Progenitor cell of endocrine pancreas (in vitro differentiated cells): ENCODE measurements at regions not wholly inside any gene's neighbourhood (a gene's known extent, or its start where the extent isn't known, plus 50 kb on each side); places are given as distances from the start of the nearest gene placed in this dataset.

Experiments
- DNase-seq: peaks from one replicate; pipeline ENCODE4 v3.0.0; 2021; ENCODE audit warnings: low spot score; ENCODE audit not compliant: unreplicated experiment
- H3K27ac Mint-ChIP-seq: 2 replicates; pipeline ENCODE4 v1.8.0; 2021; ENCODE audit warnings: mild to moderate bottlenecking, moderate library complexity, mixed read lengths
- H3K27me3 Mint-ChIP-seq: 2 replicates; pipeline ENCODE4 v1.8.0; 2021; ENCODE audit warnings: mixed read lengths
- H3K36me3 Mint-ChIP-seq: 2 replicates; pipeline ENCODE4 v1.8.0; 2022; ENCODE audit warnings: mixed read lengths; ENCODE audit not compliant: insufficient read depth
- H3K4me1 Mint-ChIP-seq: 2 replicates; pipeline ENCODE4 v1.8.0; 2021; ENCODE audit warnings: low read depth, mixed read lengths
- H3K4me3 Mint-ChIP-seq: 2 replicates; pipeline ENCODE4 v1.8.0; 2021; ENCODE audit warnings: low read depth, mild to moderate bottlenecking, moderate library complexity, mixed read lengths
- H3K9me3 Mint-ChIP-seq: 2 replicates; pipeline ENCODE4 v1.8.0; 2021; ENCODE audit warnings: low read depth, mixed read lengths
- CTCF ChIP-seq: fragments of 200-600 bp; sonication (generic); IDR thresholded peaks from one replicate; pipeline ENCODE4 v1.5.0; 2021; ENCODE audit warnings: antibody characterized with exemption, mild to moderate bottlenecking; ENCODE audit not compliant: unreplicated experiment

GRCh38 chr18:26710470-26711096 is 154.9 kb downstream of the AQP4 start:
- H3K9me3 Mint-ChIP-seq, result no peaks in the 10 kb centered on the region
- H3K4me3 Mint-ChIP-seq, result no peak overlapping the region
- no peak for DNase-seq
- no peak for TF ChIP-seq CTCF
- no peaks in the 10 kb centered on the region for H3K27me3 Mint-ChIP-seq
- peaks cover 32% of the 10 kb centered on the region for H3K4me1 Mint-ChIP-seq
- no peaks in the 10 kb centered on the region for H3K36me3 Mint-ChIP-seq
- no peak overlapping the region for H3K27ac Mint-ChIP-seq

- no peak for DNase-seq
- Mint-ChIP-seq H3K27ac (no peak overlapping the region), H3K9me3 (no peaks in the 10 kb centered on the region)
Measured at GRCh38 chr18:26709897-26710296, 155.6 kb downstream of the AQP4 start.

GRCh38 chr18:26708806-26709716 is 156.4 kb downstream of the AQP4 start:
- Mint-ChIP-seq H3K9me3 (no peaks in the 10 kb centered on the region), H3K36me3 (no peaks in the 10 kb centered on the region), H3K27ac (no peak overlapping the region), H3K4me3 (no peak overlapping the region), H3K27me3 (no peaks in the 10 kb centered on the region), H3K4me1 (peaks cover 23% of the 10 kb centered on the region)
- TF ChIP-seq CTCF, result no peak
- no peak for DNase-seq

More at GRCh38 chr18:26709897-26710296, 155.6 kb downstream of the AQP4 start:
- H3K27me3 Mint-ChIP-seq, result no peaks in the 10 kb centered on the region
- peaks cover 29% of the 10 kb centered on the region for H3K4me1 Mint-ChIP-seq
- no peak overlapping the region for H3K4me3 Mint-ChIP-seq
- no peak for TF ChIP-seq CTCF
- no peaks in the 10 kb centered on the region for H3K36me3 Mint-ChIP-seq

GRCh38 chr18:26706911-26707351 is 158.6 kb downstream of the AQP4 start:
- no peak overlapping the region for H3K4me3 Mint-ChIP-seq
- TF ChIP-seq CTCF, result no peak
- DNase-seq, result no peak
- H3K4me1 Mint-ChIP-seq, result peaks cover 26% of the 10 kb centered on the region
- no peaks in the 10 kb centered on the region for H3K27me3 Mint-ChIP-seq
- no peaks in the 10 kb centered on the region for H3K36me3 Mint-ChIP-seq
- no peaks in the 10 kb centered on the region for H3K9me3 Mint-ChIP-seq
- peak overlapping the region; percentile 12 for H3K27ac Mint-ChIP-seq

- Mint-ChIP-seq H3K27ac (no peak overlapping the region), H3K4me3 (no peak overlapping the region), H3K36me3 (no peaks in the 10 kb centered on the region), H3K9me3 (no peaks in the 10 kb centered on the region), H3K27me3 (no peaks in the 10 kb centered on the region), H3K4me1 (peaks cover 26% of the 10 kb centered on the region)
- TF ChIP-seq CTCF, result no peak
- DNase-seq, result no peak
Measured at GRCh38 chr18:26705757-26706156, 157.4 kb upstream of the KCTD1 start.
